ENCODE measurements at regions not wholly inside any gene's neighbourhood (a gene's known extent, or its start where the extent isn't known, plus 50 kb on each side); places are given as distances from the start of the nearest gene placed in this dataset.

DNA sequence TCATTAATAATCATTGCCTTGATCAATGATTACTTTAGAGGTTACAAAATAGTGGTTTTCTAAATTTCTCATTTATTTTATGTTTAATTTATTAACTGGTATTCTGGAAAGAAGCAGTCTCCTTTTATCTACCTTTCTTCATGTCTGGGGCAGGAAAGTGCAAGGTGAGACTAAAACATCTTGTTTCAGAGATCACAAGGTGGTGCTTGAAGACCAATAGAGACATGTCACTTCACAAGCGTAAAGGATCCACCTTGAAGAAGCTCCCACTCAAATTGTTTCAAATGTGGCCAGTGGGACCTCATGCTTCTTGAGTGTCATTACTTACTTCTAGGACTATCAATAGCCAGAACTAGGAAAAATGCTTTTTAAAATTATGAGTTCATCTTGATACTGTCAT lies 1568.7 kb downstream of the RPA4 start:
- TF ChIP-seq POLR2A (IDR thresholded peaks at IDR 0.05) (no peak), EP300 (IDR thresholded peaks at IDR 0.05) (no peak)
